Effector memory CD4-positive, alpha-beta T cell (primary cell): ENCODE measurements at regions not wholly inside any gene's neighbourhood (a gene's known extent, or its start where the extent isn't known, plus 50 kb on each side); places are given as distances from the start of the nearest gene placed in this dataset.

Experiments used
- DNase-seq, 3 donors: peaks; one replicate each; pipeline ENCODE4 v3.0.0-alpha.2; 2020
- H3K27ac ChIP-seq: 2 replicates; pipeline ENCODE4 v1.7.0; 2013; ENCODE audit warnings: mild to moderate bottlenecking, low read length, moderate library complexity; ENCODE audit not compliant: insufficient read depth, poor library complexity, severe bottlenecking
- H3K27me3 ChIP-seq: replicated peaks from 2 replicates; pipeline ENCODE4 v1.7.0; 2013; ENCODE audit warnings: mild to moderate bottlenecking, low read length; ENCODE audit not compliant: insufficient read depth, control insufficient read depth, poor library complexity, severe bottlenecking
- H3K36me3 ChIP-seq: 2 replicates; pipeline ENCODE4 v1.7.0; 2013; ENCODE audit warnings: mild to moderate bottlenecking, low read length, moderate library complexity; ENCODE audit not compliant: control insufficient read depth, insufficient read depth
- H3K4me1 ChIP-seq: 2 replicates; pipeline ENCODE4 v1.7.0; 2013; ENCODE audit warnings: low read length, mild to moderate bottlenecking; ENCODE audit not compliant: control insufficient read depth, insufficient read depth, poor library complexity, severe bottlenecking
- H3K4me3 ChIP-seq: 2 replicates; pipeline ENCODE4 v1.7.0; 2013; ENCODE audit warnings: low read length, low read depth, mild to moderate bottlenecking; ENCODE audit not compliant: insufficient read depth, poor library complexity, severe bottlenecking
- H3K9me3 ChIP-seq: 2 replicates; pipeline ENCODE4 v1.7.0; 2013; ENCODE audit warnings: mild to moderate bottlenecking, low read length, moderate library complexity; ENCODE audit not compliant: control insufficient read depth

- H3K27ac ChIP-seq = no peak overlapping the region
- no peaks in the 10 kb centered on the region for H3K36me3 ChIP-seq
- no peak overlapping the region for H3K4me3 ChIP-seq
- H3K4me1 ChIP-seq = no peaks in the 10 kb centered on the region
- no peak for DNase-seq
- no peaks in the 10 kb centered on the region for H3K9me3 ChIP-seq
- no peaks in the 10 kb centered on the region for H3K27me3 ChIP-seq
Measured at GRCh38 chr2:177119099-177119498, 93.5 kb upstream of the HNRNPA3 start.

DNA sequence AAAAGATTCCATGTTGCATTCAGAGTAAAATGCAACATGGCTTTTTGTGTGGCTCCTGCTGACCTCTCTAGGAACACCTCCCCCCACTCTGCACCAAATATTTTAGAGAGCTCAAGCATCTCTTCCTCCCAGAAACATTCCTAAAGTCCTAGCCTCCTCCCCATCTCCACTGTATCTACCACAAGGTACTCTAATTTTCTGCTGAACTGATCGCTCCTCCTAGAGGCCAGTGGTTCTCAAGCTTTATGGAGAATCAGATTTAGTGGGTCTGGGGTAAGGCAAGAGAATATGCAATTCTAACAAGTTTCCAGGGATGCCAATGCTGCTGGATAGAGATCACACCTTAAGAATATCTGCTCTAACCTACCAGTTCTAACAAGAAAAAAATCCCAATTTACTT, 89.5 kb upstream of the HNRNPA3 start:
- DNase-seq = no peak
- Histone ChIP-seq H3K9me3 (no peaks in the 10 kb centered on the region), H3K4me1 (no peaks in the 10 kb centered on the region), H3K4me3 (no peak overlapping the region), H3K36me3 (no peaks in the 10 kb centered on the region), H3K27ac (no peak overlapping the region), H3K27me3 (no peaks in the 10 kb centered on the region)

- no peaks in the 10 kb centered on the region for H3K4me1 ChIP-seq
- H3K9me3 ChIP-seq = no peaks in the 10 kb centered on the region
- H3K27me3 ChIP-seq = no peaks in the 10 kb centered on the region
- H3K4me3 ChIP-seq = no peak overlapping the region
- H3K36me3 ChIP-seq = no peaks in the 10 kb centered on the region
- H3K27ac ChIP-seq = no peak overlapping the region
- no peak for DNase-seq
Measured at GRCh38 chr2:177124371-177124770, 88.2 kb upstream of the HNRNPA3 start.

- Histone ChIP-seq H3K4me3 (no peak overlapping the region), H3K27me3 (no peaks in the 10 kb centered on the region), H3K36me3 (no peaks in the 10 kb centered on the region), H3K27ac (no peak overlapping the region), H3K4me1 (no peaks in the 10 kb centered on the region), H3K9me3 (no peaks in the 10 kb centered on the region)
- DNase-seq = no peak
Measured at GRCh38 chr2:177127821-177128220, 84.8 kb upstream of the HNRNPA3 start.

DNA sequence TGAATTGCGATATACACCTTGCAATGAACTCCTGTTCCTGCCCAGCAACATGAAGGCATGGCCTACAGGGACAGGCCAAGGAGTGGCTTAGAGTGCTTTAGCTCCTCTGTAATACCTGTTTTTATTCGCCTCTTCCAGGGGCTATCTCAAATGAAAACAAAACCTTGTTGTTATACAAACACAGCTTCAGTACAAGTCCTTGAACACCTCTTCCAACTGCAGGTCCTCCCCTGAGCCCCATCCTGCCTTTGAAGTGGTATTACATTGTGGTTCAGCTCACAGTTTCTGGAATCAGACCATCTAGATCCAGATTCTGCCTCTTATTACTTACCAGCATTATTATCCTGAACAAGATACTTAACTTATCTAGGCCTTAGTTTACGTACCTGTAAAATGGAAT, 83.0 kb upstream of the HNRNPA3 start:
- no peak overlapping the region for H3K27ac ChIP-seq
- H3K36me3 ChIP-seq = no peaks in the 10 kb centered on the region
- no peaks in the 10 kb centered on the region for H3K27me3 ChIP-seq
- no peak overlapping the region for H3K4me3 ChIP-seq
- no peak for DNase-seq
- no peaks in the 10 kb centered on the region for H3K4me1 ChIP-seq
- H3K9me3 ChIP-seq = no peaks in the 10 kb centered on the region

- Histone ChIP-seq H3K27ac (no peak overlapping the region), H3K27me3 (no peaks in the 10 kb centered on the region), H3K9me3 (no peaks in the 10 kb centered on the region), H3K36me3 (no peaks in the 10 kb centered on the region), H3K4me1 (no peaks in the 10 kb centered on the region), H3K4me3 (no peak overlapping the region)
- no peak for DNase-seq
Measured at GRCh38 chr2:177131858-177132257, 80.7 kb upstream of the HNRNPA3 start.

DNA sequence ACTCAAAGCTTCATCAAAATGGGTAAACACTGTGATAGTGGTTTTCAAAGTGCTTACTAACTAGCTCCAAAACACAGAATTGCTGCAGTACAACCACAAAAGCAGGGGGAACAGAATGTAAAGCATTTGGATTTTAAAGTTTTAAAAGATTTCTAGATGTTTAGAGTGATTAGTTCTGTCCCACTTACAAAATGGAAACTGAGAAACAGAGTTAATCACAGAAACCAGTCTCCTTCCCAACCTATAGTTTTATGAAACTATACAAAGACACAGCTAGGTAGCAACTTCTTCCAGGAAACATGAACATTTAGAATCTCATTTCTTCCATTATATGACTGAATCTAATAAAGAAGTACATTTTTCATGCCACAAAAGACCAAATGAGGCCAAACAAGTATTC, 73.8 kb upstream of the HNRNPA3 start:
- no peaks in the 10 kb centered on the region for H3K36me3 ChIP-seq
- no peak overlapping the region for H3K27ac ChIP-seq
- H3K4me3 ChIP-seq = no peak overlapping the region
- no peaks in the 10 kb centered on the region for H3K9me3 ChIP-seq
- no peak for DNase-seq
- H3K4me1 ChIP-seq = no peaks in the 10 kb centered on the region
- H3K27me3 ChIP-seq = no peaks in the 10 kb centered on the region

GRCh38 chr2:177141866-177142265, 70.7 kb upstream of the HNRNPA3 start:
- Histone ChIP-seq H3K27ac (no peak overlapping the region), H3K4me3 (no peak overlapping the region), H3K36me3 (no peaks in the 10 kb centered on the region), H3K4me1 (no peaks in the 10 kb centered on the region), H3K9me3 (no peaks in the 10 kb centered on the region), H3K27me3 (peaks cover 5% of the 10 kb centered on the region)
- no peak for DNase-seq

GRCh38 chr2:177143444-177143843, 69.2 kb upstream of the HNRNPA3 start:
- peaks cover 5% of the 10 kb centered on the region for H3K27me3 ChIP-seq
- H3K36me3 ChIP-seq = no peaks in the 10 kb centered on the region
- no peaks in the 10 kb centered on the region for H3K9me3 ChIP-seq
- H3K4me3 ChIP-seq = no peak overlapping the region
- H3K27ac ChIP-seq = no peak overlapping the region
- H3K4me1 ChIP-seq = no peaks in the 10 kb centered on the region
- DNase-seq = no peak

DNA sequence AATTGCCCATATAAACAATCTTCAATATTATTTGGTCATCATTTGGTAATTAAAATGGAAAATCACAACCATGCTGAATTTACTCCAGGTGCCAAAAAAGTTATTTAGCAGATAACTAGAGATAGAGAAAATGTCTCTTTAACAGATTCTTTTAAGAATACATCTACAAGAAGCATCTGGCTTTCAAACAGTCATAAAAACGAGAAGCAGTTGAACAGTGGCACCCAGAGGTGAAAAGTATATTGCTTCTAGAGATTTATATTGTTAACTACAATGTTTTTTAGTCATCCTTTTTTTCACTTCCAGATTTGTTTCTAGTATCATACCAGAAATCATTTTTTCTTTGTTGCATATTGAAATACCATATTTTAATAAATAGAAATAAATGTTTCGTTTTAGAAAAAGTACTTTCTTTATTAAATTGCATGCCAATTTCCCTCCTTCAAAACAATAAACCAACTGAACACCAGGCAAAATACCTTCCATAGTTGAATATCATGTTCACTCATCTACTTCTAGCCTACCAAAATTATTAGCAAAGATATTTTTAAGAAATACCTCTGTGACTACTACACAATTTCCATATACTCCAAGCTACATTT, 65.4 kb upstream of the HNRNPA3 start:
- Histone ChIP-seq H3K4me1 (no peaks in the 10 kb centered on the region), H3K27ac (no peak overlapping the region), H3K9me3 (no peaks in the 10 kb centered on the region), H3K4me3 (no peak overlapping the region), H3K36me3 (no peaks in the 10 kb centered on the region), H3K27me3 (peaks cover 5% of the 10 kb centered on the region)
- no peak for DNase-seq
